GM19397 (cell line): ENCODE measurements at regions not wholly inside any gene's neighbourhood (a gene's known extent, or its start where the extent isn't known, plus 50 kb on each side); places are given as distances from the start of the nearest gene placed in this dataset.
"Not testable (repeated sequence)": the region's sequence is repeated elsewhere in the genome, so short reads cannot be mapped to it uniquely, and the experiment has no call there.

Source experiments
- ATAC-seq: cut with Tn5 transposase; IDR thresholded peaks from one replicate; pipeline ENCODE4 v1.9.1; 2021; ENCODE audit warnings: mild to moderate bottlenecking, moderate library complexity; ENCODE audit not compliant: unreplicated experiment

GRCh38 chr10:117458571-117458970 is 83.3 kb upstream of the PDZD8 start:
- ATAC-seq: no peak

- no peak for ATAC-seq
Measured at GRCh38 chr10:117457932-117458331, 82.7 kb upstream of the PDZD8 start.

- no peak for ATAC-seq
Measured at GRCh38 chr10:117457071-117457810, 82.0 kb upstream of the PDZD8 start.

- ATAC-seq: no peak
Measured at GRCh38 chr10:117455346-117455745, 80.1 kb upstream of the PDZD8 start.

GRCh38 chr10:117454502-117454901 is 79.3 kb upstream of the PDZD8 start:
- ATAC-seq: no peak

GRCh38 chr10:117453484-117453883 is 78.2 kb upstream of the PDZD8 start:
- ATAC-seq: not testable (repeated sequence)

GRCh38 chr10:117450940-117451339 is 75.7 kb upstream of the PDZD8 start:
- no peak for ATAC-seq

- no peak for ATAC-seq
Measured at GRCh38 chr10:117449636-117450035, 74.4 kb upstream of the PDZD8 start.

- no peak for ATAC-seq
Measured at GRCh38 chr10:117448802-117449201, 73.6 kb upstream of the PDZD8 start.

- ATAC-seq: no peak
Measured at GRCh38 chr10:117445992-117446391, 70.8 kb upstream of the PDZD8 start.

- ATAC-seq: no peak
Measured at GRCh38 chr10:117444497-117445040, 69.3 kb upstream of the PDZD8 start.

GRCh38 chr10:117443686-117444041 is 68.4 kb upstream of the PDZD8 start:
- ATAC-seq: no peak

GRCh38 chr10:117442944-117443685 is 67.9 kb upstream of the PDZD8 start:
- ATAC-seq: peak; percentile 71

- peak; percentile 5 for ATAC-seq
Measured at GRCh38 chr10:117442521-117442920, 67.3 kb upstream of the PDZD8 start.

GRCh38 chr10:117441812-117442443 is 66.7 kb upstream of the PDZD8 start:
- ATAC-seq: no peak

- no peak for ATAC-seq
Measured at GRCh38 chr10:117441361-117441760, 66.1 kb upstream of the PDZD8 start.

- no peak for ATAC-seq
Measured at GRCh38 chr10:117439243-117439912, 64.1 kb upstream of the PDZD8 start.

- no peak for ATAC-seq
Measured at GRCh38 chr10:117432866-117433265, 57.6 kb upstream of the PDZD8 start.

- ATAC-seq: no peak
Measured at GRCh38 chr10:117431160-117431559, 55.9 kb upstream of the PDZD8 start.

GRCh38 chr10:117430535-117430934 is 55.3 kb upstream of the PDZD8 start:
- ATAC-seq: not testable (repeated sequence)

GRCh38 chr10:117429643-117430265 is 54.5 kb upstream of the PDZD8 start:
- ATAC-seq: no peak
